ENCODE measurements at regions not wholly inside any gene's neighbourhood (a gene's known extent, or its start where the extent isn't known, plus 50 kb on each side); places are given as distances from the start of the nearest gene placed in this dataset.

DNA sequence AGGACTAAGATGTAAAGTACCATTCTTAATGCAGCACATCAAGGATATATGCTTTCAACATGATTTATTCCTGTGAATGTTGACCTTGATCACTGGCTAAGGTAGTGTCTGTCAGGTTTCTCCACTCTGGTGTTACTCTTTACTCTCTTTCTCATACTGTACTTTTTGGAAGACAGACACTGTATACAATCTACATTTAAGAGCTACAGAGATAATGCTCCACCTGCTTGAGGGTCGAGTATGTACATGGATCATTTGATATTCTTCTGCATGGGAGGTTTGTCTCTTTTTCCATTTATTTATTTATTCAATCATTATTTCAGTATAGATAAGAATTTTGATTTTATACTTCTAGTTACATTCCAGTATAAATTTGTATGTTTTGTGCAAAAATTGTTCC lies 199.5 kb upstream of the RGPD4 start (continued):
- TF ChIP-seq TEAD4 (IDR thresholded peaks at IDR 0.05; ENCODE audit: borderline replicate concordance, insufficient read depth) = no peak
- no peak for TF ChIP-seq RCOR1 (IDR thresholded peaks at IDR 0.05; ENCODE audit: low read length)
- TF ChIP-seq, protein P1, sequence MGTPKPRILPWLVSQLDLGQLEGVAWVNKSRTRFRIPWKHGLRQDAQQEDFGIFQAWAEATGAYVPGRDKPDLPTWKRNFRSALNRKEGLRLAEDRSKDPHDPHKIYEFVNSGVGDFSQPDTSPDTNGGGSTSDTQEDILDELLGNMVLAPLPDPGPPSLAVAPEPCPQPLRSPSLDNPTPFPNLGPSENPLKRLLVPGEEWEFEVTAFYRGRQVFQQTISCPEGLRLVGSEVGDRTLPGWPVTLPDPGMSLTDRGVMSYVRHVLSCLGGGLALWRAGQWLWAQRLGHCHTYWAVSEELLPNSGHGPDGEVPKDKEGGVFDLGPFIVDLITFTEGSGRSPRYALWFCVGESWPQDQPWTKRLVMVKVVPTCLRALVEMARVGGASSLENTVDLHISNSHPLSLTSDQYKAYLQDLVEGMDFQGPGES (IDR thresholded peaks at IDR 0.05; ENCODE audit: low read depth, low read length) = no peak
- no peak for TF ChIP-seq MEF2A (IDR thresholded peaks at IDR 0.05; ENCODE audit: borderline replicate concordance, low read depth)

GRCh38 chr2:107627926-107628325 lies 198.8 kb upstream of the RGPD4 start:
- CTCF ChIA-PET = no interaction called here
- no peak overlapping the region for H3K27ac ChIP-seq (ENCODE audit: low read depth in 2 of 2, low read length in 1 of 2)

DNA sequence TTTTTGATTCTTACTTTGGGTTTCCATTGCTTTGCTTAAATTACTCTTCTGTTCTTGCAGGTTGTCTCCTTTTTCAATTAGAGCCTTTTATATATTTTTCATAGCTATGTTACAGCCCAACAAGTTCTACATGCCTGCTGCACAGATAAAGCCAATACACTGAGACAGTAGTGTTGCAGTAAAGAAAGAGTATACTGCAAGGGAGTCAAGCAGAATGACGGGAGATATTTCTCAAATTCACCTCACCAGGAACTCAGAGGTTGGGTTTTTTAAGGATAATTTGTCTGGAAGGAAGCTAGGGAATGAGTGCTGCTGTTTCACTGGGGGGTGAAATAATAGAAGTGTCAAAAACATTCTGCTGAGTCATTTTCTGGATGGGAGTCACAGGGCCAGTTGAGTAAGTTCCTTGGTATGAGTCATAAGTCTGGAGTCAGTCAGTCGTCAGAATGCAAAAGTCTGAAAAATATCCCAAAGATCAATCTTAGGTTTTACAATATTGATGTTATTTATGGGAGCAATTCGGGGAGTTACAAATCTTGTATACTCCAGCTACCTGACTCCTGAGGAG lies 193.0 kb upstream of the RGPD4 start:
- Histone ChIP-seq H3K9me3 (peaks cover 3% of the 10 kb centered on the region; the same call in 1 of the 2 replicates), H3K27me3 (ENCODE audit: insufficient read depth) (no peaks in the 10 kb centered on the region), H4K20me1 (ENCODE audit: insufficient read depth) (no peaks in the 10 kb centered on the region), H3K9me2 (no peaks in the 10 kb centered on the region), H3K9ac (no peak overlapping the region), H3K79me2 (ENCODE audit: insufficient read depth) (no peaks in the 10 kb centered on the region), H3K4me2 (no peak overlapping the region), H3K36me3 (replicated peaks in 1 of 2; ENCODE audit: control insufficient read depth in 1 of 2, insufficient read depth in 2 of 2, low read length in 1 of 2) (no peaks in the 10 kb centered on the region), H3K4me3 (ENCODE audit: low read depth in 2 of 2, low read length in 1 of 2) (no peak overlapping the region), H3F3A (replicated peaks; ENCODE audit: insufficient read depth) (peaks cover 9% of the 10 kb centered on the region), H3K4me1 (ENCODE audit: control insufficient read depth in 1 of 2, insufficient read depth in 2 of 2, low read depth in 1 of 2, low read length in 1 of 2) (no peaks in the 10 kb centered on the region), H3K27ac (ENCODE audit: low read depth in 2 of 2, low read length in 1 of 2) (peak overlapping the region in 1 of 2 experiments; percentile 47; a peak in 2 of 4 replicates), H2AFZ (ENCODE audit: low read depth) (no peak overlapping the region)
- ChIA-PET POLR2A (no interaction called here), CTCF (interaction anchor here (2.3 kb wide), 1 partner anchor 24 kb away, joined by 4 read pairs; no protein-coding TSS in a partner anchor)
- WGBS (ENCODE audit: low lambda C conversion rate) = 18% methylated on average over 3 of the region's 3 CpGs
- no peak for DNase-seq
- TF ChIP-seq GATA2 (CRISPR knock-in tag; IDR thresholded peaks at IDR 0.05) (no peak), EP300 (IDR thresholded peaks at IDR 0.05; ENCODE audit: borderline replicate concordance in 1 of 2, low read depth in 1 of 2, low read length in 1 of 2) (peak in 1 of 2 experiments; percentile 33; a peak in 1 of 4 replicates), NFIC (IDR thresholded peaks at IDR 0.05; ENCODE audit: borderline replicate concordance) (peak; percentile 40; the same call in 1 of the 2 replicates), SMC3 (IDR thresholded peaks at IDR 0.05; ENCODE audit: low read depth, low read length) (no peak), FOXJ3 (CRISPR knock-in tag; IDR thresholded peaks at IDR 0.05) (no peak), MXI1 (IDR thresholded peaks at IDR 0.05; ENCODE audit: low read depth, low read length) (no peak), RXRA (IDR thresholded peaks at IDR 0.05; ENCODE audit: borderline replicate concordance, low read depth) (no peak), SIN3A (IDR thresholded peaks at IDR 0.05; ENCODE audit: borderline replicate concordance, low read depth, low read length) (no peak), MEF2A (IDR thresholded peaks at IDR 0.05; ENCODE audit: borderline replicate concordance, low read depth) (no peak), FOXM1 (IDR thresholded peaks at IDR 0.05; ENCODE audit: low read depth) (no peak), ELF1 (IDR thresholded peaks at IDR 0.05) (no peak)
- TF ChIP-seq, protein P1 (IDR thresholded peaks at IDR 0.05; ENCODE audit: low read depth, low read length) = no peak
- TF ChIP-seq, protein P2, sequence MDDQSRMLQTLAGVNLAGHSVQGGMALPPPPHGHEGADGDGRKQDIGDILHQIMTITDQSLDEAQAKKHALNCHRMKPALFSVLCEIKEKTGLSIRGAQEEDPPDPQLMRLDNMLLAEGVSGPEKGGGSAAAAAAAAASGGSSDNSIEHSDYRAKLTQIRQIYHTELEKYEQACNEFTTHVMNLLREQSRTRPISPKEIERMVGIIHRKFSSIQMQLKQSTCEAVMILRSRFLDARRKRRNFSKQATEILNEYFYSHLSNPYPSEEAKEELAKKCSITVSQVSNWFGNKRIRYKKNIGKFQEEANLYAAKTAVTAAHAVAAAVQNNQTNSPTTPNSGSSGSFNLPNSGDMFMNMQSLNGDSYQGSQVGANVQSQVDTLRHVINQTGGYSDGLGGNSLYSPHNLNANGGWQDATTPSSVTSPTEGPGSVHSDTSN (IDR thresholded peaks at IDR 0.05) = peak; percentile 61
- TF ChIP-seq, protein P3, sequence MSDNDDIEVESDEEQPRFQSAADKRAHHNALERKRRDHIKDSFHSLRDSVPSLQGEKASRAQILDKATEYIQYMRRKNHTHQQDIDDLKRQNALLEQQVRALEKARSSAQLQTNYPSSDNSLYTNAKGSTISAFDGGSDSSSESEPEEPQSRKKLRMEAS (IDR thresholded peaks at IDR 0.05; ENCODE audit: low read depth) = no peak
- TF ChIP-seq, protein P4, sequence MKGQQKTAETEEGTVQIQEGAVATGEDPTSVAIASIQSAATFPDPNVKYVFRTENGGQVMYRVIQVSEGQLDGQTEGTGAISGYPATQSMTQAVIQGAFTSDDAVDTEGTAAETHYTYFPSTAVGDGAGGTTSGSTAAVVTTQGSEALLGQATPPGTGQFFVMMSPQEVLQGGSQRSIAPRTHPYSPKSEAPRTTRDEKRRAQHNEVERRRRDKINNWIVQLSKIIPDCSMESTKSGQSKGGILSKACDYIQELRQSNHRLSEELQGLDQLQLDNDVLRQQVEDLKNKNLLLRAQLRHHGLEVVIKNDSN (IDR thresholded peaks at IDR 0.05; ENCODE audit: borderline replicate concordance, low read depth) = no peak

More at GRCh38 chr2:107627926-107628325, 198.8 kb upstream of the RGPD4 start:
- WGBS (ENCODE audit: low lambda C conversion rate) = 72% methylated on average over 3 of the region's 3 CpGs
- Histone ChIP-seq H3K9me3 (peaks cover 3% of the 10 kb centered on the region; the same call in 1 of the 2 replicates), H3K9ac (no peak overlapping the region), H2AFZ (ENCODE audit: low read depth) (no peak overlapping the region), H3K9me2 (no peaks in the 10 kb centered on the region), H3K4me3 (ENCODE audit: low read depth in 2 of 2, low read length in 1 of 2) (no peak overlapping the region), H3F3A (replicated peaks; ENCODE audit: insufficient read depth) (no peaks in the 10 kb centered on the region), H3K79me2 (ENCODE audit: insufficient read depth) (no peaks in the 10 kb centered on the region), H3K36me3 (replicated peaks in 1 of 2; ENCODE audit: control insufficient read depth in 1 of 2, insufficient read depth in 2 of 2, low read length in 1 of 2) (no peaks in the 10 kb centered on the region), H3K4me1 (ENCODE audit: control insufficient read depth in 1 of 2, insufficient read depth in 2 of 2, low read depth in 1 of 2, low read length in 1 of 2) (no peaks in the 10 kb centered on the region), H4K20me1 (ENCODE audit: insufficient read depth) (no peaks in the 10 kb centered on the region), H3K4me2 (no peak overlapping the region), H3K27me3 (ENCODE audit: insufficient read depth) (no peaks in the 10 kb centered on the region)
- POLR2A ChIA-PET = no interaction called here
- DNase-seq = no peak
- TF ChIP-seq, protein P5, sequence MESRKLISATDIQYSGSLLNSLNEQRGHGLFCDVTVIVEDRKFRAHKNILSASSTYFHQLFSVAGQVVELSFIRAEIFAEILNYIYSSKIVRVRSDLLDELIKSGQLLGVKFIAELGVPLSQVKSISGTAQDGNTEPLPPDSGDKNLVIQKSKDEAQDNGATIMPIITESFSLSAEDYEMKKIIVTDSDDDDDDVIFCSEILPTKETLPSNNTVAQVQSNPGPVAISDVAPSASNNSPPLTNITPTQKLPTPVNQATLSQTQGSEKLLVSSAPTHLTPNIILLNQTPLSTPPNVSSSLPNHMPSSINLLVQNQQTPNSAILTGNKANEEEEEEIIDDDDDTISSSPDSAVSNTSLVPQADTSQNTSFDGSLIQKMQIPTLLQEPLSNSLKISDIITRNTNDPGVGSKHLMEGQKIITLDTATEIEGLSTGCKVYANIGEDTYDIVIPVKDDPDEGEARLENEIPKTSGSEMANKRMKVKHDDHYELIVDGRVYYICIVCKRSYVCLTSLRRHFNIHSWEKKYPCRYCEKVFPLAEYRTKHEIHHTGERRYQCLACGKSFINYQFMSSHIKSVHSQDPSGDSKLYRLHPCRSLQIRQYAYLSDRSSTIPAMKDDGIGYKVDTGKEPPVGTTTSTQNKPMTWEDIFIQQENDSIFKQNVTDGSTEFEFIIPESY (IDR thresholded peaks at IDR 0.05; ENCODE audit: borderline replicate concordance, low read depth) = no peak
- TF ChIP-seq EP300 (IDR thresholded peaks at IDR 0.05; ENCODE audit: borderline replicate concordance in 1 of 2, low read depth in 1 of 2, low read length in 1 of 2) = no peak

Measured in SK-N-SH (cell line).